ENCODE measurements at regions not wholly inside any gene's neighbourhood (a gene's known extent, or its start where the extent isn't known, plus 50 kb on each side); places are given as distances from the start of the nearest gene placed in this dataset.

DNA sequence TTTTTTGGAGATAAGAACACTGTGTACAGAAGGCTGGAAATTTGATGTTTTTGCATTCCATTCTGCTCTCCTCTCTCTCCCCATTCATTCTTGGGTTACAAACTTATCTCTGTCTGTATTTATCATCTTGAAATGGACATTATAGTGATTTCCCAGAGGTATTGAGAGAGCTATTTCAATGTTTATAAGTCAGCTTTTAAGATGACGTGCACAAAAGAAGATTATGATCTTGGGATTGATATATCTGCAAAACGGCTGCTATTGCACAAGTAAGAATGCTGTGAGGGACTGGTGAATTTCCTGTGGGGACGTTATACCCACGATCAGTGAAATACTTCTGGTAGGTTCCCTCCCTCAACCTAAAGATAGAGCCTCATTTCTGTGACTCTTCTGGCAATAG lies 61.0 kb upstream of the DTNA start:
- no peak for DNase-seq
- TF ChIP-seq GATA1 (IDR thresholded peaks at IDR 0.05; ENCODE audit: low read depth, low read length) (no peak), POLR2A (IDR thresholded peaks at IDR 0.05; ENCODE audit: low read length) (no peak)

DNA sequence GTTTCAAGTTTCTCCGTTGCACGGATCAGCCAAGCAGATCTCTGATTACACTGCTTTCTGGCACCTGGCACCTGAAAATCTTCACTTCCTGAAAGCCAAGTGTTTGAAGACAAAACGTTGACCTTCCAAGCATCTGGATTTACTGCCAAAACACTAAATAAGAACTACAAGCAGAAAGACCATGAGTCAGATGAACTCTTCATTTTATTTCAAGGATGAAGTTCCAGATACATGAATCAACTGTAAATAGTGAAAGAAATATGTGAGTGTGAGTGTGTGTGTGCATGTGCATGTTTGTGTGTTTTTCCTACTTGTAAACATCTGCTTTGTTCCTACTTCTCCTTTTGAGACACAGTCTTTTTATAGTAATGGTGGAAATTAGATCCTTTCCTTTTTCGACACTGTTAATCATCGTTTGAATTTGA lies 60.0 kb upstream of the DTNA start:
- no peak for DNase-seq
- TF ChIP-seq POLR2A (IDR thresholded peaks at IDR 0.05; ENCODE audit: low read length): no peak
- TF ChIP-seq GATA1 (IDR thresholded peaks at IDR 0.05; ENCODE audit: low read depth, low read length): no peak

DNA sequence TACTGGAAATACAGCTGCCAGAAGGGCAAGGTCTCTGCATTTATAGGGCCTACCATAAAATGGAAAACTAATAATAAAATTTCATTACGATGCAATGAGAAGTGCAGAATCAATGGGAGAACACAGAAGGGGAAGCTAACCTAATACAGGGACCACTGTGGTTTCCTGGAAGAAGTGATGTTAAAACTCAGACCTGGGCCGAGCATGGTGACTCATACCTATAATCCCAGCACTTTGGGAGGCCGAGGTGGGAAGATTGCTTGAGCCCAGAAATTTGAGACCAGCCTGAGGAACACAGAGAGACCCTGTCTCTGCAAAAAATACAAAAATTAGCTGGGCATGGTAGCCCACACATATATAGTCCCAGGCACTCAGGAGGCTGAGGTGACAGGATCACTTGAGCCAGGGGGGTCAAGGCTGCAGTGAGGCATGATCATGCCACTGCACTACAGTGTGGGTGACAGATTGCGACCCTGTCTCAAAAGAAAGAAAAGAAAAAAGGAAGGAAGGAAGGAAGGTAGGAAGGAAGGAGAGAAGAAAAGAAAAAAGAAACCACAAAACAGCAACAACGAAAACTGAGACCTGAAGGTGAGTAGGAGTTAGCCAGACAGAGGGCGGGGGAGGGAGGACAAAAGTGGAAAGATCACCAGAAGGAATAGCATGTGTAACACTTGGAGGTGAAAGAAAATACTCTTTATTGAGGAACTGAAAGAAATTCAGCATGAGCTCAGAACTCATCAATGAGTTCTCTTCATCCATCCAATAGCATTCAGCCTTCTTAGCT lies 58.3 kb upstream of the DTNA start:
- no peak for DNase-seq
- TF ChIP-seq POLR2A (IDR thresholded peaks at IDR 0.05; ENCODE audit: low read length): no peak
- TF ChIP-seq GATA1 (IDR thresholded peaks at IDR 0.05; ENCODE audit: low read depth, low read length): no peak

DNA sequence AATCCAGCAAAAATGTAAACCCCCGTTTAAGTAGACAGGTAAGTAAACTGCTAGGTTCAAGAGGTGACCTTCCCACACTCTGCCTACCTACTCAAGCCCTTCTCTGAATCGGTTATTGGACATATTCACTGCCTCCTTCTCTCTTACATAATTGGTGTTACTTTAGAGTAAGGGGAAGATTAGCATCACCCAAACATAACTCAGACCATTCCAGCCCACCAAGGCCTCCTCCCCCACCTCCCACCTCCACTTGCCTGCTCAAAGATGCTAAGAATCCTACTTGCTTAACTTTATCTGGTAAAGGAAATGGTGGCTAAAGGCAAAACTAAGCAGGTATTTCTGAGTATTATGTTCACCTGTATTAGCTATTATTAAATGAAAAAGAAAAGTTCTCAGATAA lies 55.0 kb upstream of the DTNA start:
- TF ChIP-seq POLR2A (IDR thresholded peaks at IDR 0.05; ENCODE audit: low read length): no peak
- no peak for TF ChIP-seq GATA1 (IDR thresholded peaks at IDR 0.05; ENCODE audit: low read depth, low read length)
- DNase-seq: no peak

DNA sequence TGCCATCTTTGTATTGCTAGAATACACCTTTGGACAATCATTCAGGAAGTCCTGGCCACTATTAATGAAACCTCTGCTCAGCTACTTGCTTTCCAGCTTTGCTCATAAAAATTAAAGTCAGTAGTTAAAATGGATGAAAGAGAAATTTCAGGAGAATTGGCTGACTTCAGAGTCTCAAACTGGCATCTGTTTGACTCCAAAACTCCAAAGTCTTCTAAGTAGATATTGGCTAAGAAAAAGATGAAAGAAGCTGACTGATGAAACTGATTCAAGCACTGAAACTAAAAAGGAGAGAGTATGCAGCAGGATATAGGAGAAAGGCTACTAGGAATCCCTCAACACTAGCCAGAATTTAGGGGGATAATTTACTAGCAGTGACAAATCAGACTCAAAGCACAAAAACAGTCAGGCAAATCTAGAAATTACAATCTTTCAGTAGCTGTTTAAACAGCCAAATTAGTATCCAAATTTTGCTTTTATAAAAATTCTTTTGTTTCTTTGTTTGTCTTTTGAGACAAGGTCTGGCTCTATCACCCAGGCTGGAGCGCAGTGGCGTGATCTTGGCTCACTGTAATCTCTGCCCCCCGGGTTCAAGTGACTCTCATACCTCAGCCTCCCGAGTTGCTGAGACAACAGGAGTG lies 52.1 kb upstream of the DTNA start:
- TF ChIP-seq GATA1 (IDR thresholded peaks at IDR 0.05; ENCODE audit: low read depth, low read length): no peak
- no peak for TF ChIP-seq POLR2A (IDR thresholded peaks at IDR 0.05; ENCODE audit: low read length)
- DNase-seq: no peak

DNA sequence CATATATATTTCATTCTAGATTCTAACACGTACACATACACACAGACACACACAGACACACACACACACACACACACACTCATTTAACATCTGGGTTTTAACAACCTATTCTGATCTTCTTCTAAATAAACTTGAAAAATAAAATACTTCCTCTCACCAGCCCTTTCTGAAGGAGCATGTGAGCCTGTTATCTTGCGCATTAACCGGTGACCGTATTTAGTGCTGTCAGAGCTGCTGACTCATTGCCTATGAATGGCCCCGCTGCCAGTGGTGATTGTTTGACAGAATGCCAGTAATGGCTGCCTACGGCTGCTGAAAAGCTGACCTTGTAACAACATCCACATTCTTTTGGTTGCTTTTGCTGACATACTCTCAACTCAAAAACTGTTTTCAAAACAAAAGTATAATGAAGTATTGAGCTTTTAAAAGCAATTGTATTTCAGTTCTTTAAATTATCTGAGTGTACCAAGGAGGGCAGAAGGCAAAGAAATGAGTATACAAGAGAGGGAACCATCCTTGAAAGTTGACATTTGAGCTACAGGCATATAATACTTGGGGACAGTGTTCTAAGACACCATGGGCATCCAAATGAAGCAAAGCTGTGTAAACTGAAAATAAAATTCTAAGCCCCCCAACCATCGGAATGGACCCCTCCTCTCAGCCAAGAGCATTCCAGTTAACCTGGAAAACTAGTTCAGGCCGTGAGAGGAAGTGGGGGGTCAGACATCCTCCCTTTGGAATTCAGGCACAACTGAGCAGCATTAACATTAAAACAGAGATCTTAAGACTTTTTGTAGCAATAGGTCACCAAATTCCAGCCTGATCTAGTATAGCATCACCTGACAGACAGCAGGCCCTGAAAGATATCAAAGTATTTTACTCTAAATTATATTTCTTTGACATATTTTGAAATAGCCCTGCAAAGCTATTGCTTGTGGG lies 50.2 kb upstream of the DTNA start:
- no peak for TF ChIP-seq POLR2A (IDR thresholded peaks at IDR 0.05; ENCODE audit: low read length)
- TF ChIP-seq GATA1 (IDR thresholded peaks at IDR 0.05; ENCODE audit: low read depth, low read length): no peak
- DNase-seq: peak; percentile 90

All from erythroblast (primary cell).